ENCODE measurements at regions not wholly inside any gene's neighbourhood (a gene's known extent, or its start where the extent isn't known, plus 50 kb on each side); places are given as distances from the start of the nearest gene placed in this dataset.

- no peak for DNase-seq (ENCODE audit: low spot score)
Measured at GRCh38 chr14:47872588-47872987, 197.2 kb upstream of the MDGA2 start.

GRCh38 chr14:47863441-47863840, 188.0 kb upstream of the MDGA2 start:
- DNase-seq (ENCODE audit: low spot score): no peak

GRCh38 chr14:47857646-47858045, 182.2 kb upstream of the MDGA2 start:
- DNase-seq (ENCODE audit: low spot score): no peak

GRCh38 chr14:47852278-47852677, 176.9 kb upstream of the MDGA2 start:
- no peak for DNase-seq (ENCODE audit: low spot score)

GRCh38 chr14:47846008-47846407, 170.6 kb upstream of the MDGA2 start:
- DNase-seq (ENCODE audit: low spot score): no peak

- DNase-seq (ENCODE audit: low spot score): no peak
Measured at GRCh38 chr14:47843236-47843635, 167.8 kb upstream of the MDGA2 start.

- DNase-seq (ENCODE audit: low spot score): no peak
Measured at GRCh38 chr14:47833011-47833410, 157.6 kb upstream of the MDGA2 start.

GRCh38 chr14:47826809-47827208, 151.4 kb upstream of the MDGA2 start:
- DNase-seq (ENCODE audit: low spot score): no peak

GRCh38 chr14:47822326-47822725, 146.9 kb upstream of the MDGA2 start:
- DNase-seq (ENCODE audit: low spot score): no peak

GRCh38 chr14:47821135-47821534, 145.7 kb upstream of the MDGA2 start:
- no peak for DNase-seq (ENCODE audit: low spot score)

GRCh38 chr14:47790477-47790876, 115.1 kb upstream of the MDGA2 start:
- DNase-seq (ENCODE audit: low spot score): no peak

GRCh38 chr14:47785058-47785457, 109.7 kb upstream of the MDGA2 start:
- DNase-seq (ENCODE audit: low spot score): no peak

- no peak for DNase-seq (ENCODE audit: low spot score)
Measured at GRCh38 chr14:47778631-47779030, 103.2 kb upstream of the MDGA2 start.

- no peak for DNase-seq (ENCODE audit: low spot score)
Measured at GRCh38 chr14:47772652-47773051, 97.2 kb upstream of the MDGA2 start.

- DNase-seq (ENCODE audit: low spot score): no peak
Measured at GRCh38 chr14:47763188-47763854, 87.9 kb upstream of the MDGA2 start.

GRCh38 chr14:47746986-47747385, 71.6 kb upstream of the MDGA2 start:
- no peak for DNase-seq (ENCODE audit: low spot score)

- DNase-seq (ENCODE audit: low spot score): no peak
Measured at GRCh38 chr14:47744155-47744554, 68.8 kb upstream of the MDGA2 start.

- DNase-seq (ENCODE audit: low spot score): no peak
Measured at GRCh38 chr14:47739541-47739940, 64.1 kb upstream of the MDGA2 start.

- DNase-seq (ENCODE audit: low spot score): no peak
Measured at GRCh38 chr14:47730296-47730695, 54.9 kb upstream of the MDGA2 start.

All from ureter (tissue), 1 donor.